ENCODE measurements at regions not wholly inside any gene's neighbourhood (a gene's known extent, or its start where the extent isn't known, plus 50 kb on each side); places are given as distances from the start of the nearest gene placed in this dataset.
A peak's percentile ranks its signal among the peaks of the same experiment; 100 is the strongest.

GRCh38 chr2:7982054-7982453 is 699.8 kb upstream of the ID2 start:
- TF ChIP-seq CTCF (IDR thresholded peaks at IDR 0.05): no peak
- no peak for TF ChIP-seq EP300 (IDR thresholded peaks at IDR 0.05)
- no peak for TF ChIP-seq POLR2A (IDR thresholded peaks at IDR 0.05)
- TF ChIP-seq POLR2AphosphoS5 (IDR thresholded peaks at IDR 0.05): no peak
- Histone ChIP-seq H3K27me3 (no peaks in the 10 kb centered on the region), H3K4me3 (no peak overlapping the region), H3K9me3 (peaks cover 0 to 4% (median 0%) of the 10 kb centered on the region in 4 donors), H3K4me1 (peaks cover 0 to 39% (median 9%) of the 10 kb centered on the region in 4 donors), H3K27ac (no peak overlapping the region), H3K36me3 (no peaks in the 10 kb centered on the region)
- no peak for DNase-seq
- WGBS, 2 donors: 90 to 92% methylated on average over 1 of the region's 1 CpG
- intact Hi-C loops (cut with DNase I): no loop called here

- Histone ChIP-seq H3K27ac (peak overlapping the region in 3 of 4 donors; percentile 52 to 73 (median 60)), H3K4me3 (no peak overlapping the region), H3K36me3 (no peaks in the 10 kb centered on the region), H3K4me1 (peaks cover 0 to 39% (median 9%) of the 10 kb centered on the region in 4 donors), H3K27me3 (no peaks in the 10 kb centered on the region), H3K9me3 (peaks cover 0 to 4% (median 0%) of the 10 kb centered on the region in 4 donors)
- 74 to 78% methylated on average over 4 of the region's 4 CpGs for WGBS, 2 donors
- intact Hi-C loops (cut with DNase I): no loop called here
- no peak for DNase-seq
- TF ChIP-seq POLR2AphosphoS5 (IDR thresholded peaks at IDR 0.05) (peak; percentile 86 to 96 (median 91)), CTCF (IDR thresholded peaks at IDR 0.05) (no peak), EP300 (IDR thresholded peaks at IDR 0.05) (peak in 2 of 4 donors; percentile 51 to 68)
Measured at GRCh38 chr2:7983451-7983850, 698.4 kb upstream of the ID2 start.

GRCh38 chr2:7983912-7984311 is 697.9 kb upstream of the ID2 start:
- 92 to 96% methylated on average over 2 of the region's 2 CpGs for WGBS, 2 donors
- H3K4me3 ChIP-seq: no peak overlapping the region
- H3K9me3 ChIP-seq: peaks cover 0 to 4% (median 0%) of the 10 kb centered on the region in 4 donors
- no peaks in the 10 kb centered on the region for H3K27me3 ChIP-seq
- H3K4me1 ChIP-seq: peaks cover 0 to 39% (median 9%) of the 10 kb centered on the region in 4 donors
- no peak for DNase-seq
- TF ChIP-seq POLR2AphosphoS5 (IDR thresholded peaks at IDR 0.05): no peak
- TF ChIP-seq POLR2A (IDR thresholded peaks at IDR 0.05): no peak
- TF ChIP-seq CTCF (IDR thresholded peaks at IDR 0.05): no peak
- no peak for TF ChIP-seq EP300 (IDR thresholded peaks at IDR 0.05)
- peak overlapping the region in 3 of 4 donors; percentile 52 to 73 (median 60) for H3K27ac ChIP-seq
- H3K36me3 ChIP-seq: no peaks in the 10 kb centered on the region
- intact Hi-C loops (cut with DNase I): no loop called here

GRCh38 chr2:7984693-7985353 is 697.0 kb upstream of the ID2 start:
- intact Hi-C loops (cut with DNase I): no loop called here
- no peak for DNase-seq

GRCh38 chr2:7986431-7986830 is 695.4 kb upstream of the ID2 start:
- Histone ChIP-seq H3K27me3 (no peaks in the 10 kb centered on the region), H3K4me3 (no peak overlapping the region), H3K9me3 (peaks cover 0 to 4% (median 0%) of the 10 kb centered on the region in 4 donors), H3K27ac (peak overlapping the region in 1 of 4 donors; percentile 28), H3K36me3 (no peaks in the 10 kb centered on the region), H3K4me1 (peaks cover 0 to 41% (median 6%) of the 10 kb centered on the region in 4 donors)
- 94 to 98% methylated on average over 3 of the region's 3 CpGs for WGBS, 2 donors
- DNase-seq: no peak
- TF ChIP-seq CTCF (IDR thresholded peaks at IDR 0.05): no peak
- no peak for TF ChIP-seq POLR2A (IDR thresholded peaks at IDR 0.05)
- no peak for TF ChIP-seq EP300 (IDR thresholded peaks at IDR 0.05)
- TF ChIP-seq POLR2AphosphoS5 (IDR thresholded peaks at IDR 0.05): no peak
- intact Hi-C loops (cut with DNase I): no loop called here

More at GRCh38 chr2:7984693-7985353, 697.0 kb upstream of the ID2 start:
- Histone ChIP-seq H3K4me1 (peaks cover 0 to 39% (median 9%) of the 10 kb centered on the region in 4 donors), H3K36me3 (no peaks in the 10 kb centered on the region), H3K27ac (peak overlapping the region in 2 of 4 donors; percentile 60 to 73), H3K27me3 (no peaks in the 10 kb centered on the region), H3K9me3 (peaks cover 0 to 4% (median 0%) of the 10 kb centered on the region in 4 donors), H3K4me3 (no peak overlapping the region)
- WGBS, 2 donors: 49 to 82% methylated on average over 9 of the region's 9 CpGs
- no peak for TF ChIP-seq POLR2A (IDR thresholded peaks at IDR 0.05)
- TF ChIP-seq POLR2AphosphoS5 (IDR thresholded peaks at IDR 0.05): peak in 1 of 4 donors; percentile 19
- TF ChIP-seq EP300 (IDR thresholded peaks at IDR 0.05): no peak
